GM12892 (cell line): ENCODE measurements at regions not wholly inside any gene's neighbourhood (a gene's known extent, or its start where the extent isn't known, plus 50 kb on each side); places are given as distances from the start of the nearest gene placed in this dataset.

Experiments used
- POLR2A ChIP-seq: IDR thresholded peaks from 2 replicates; pipeline ENCODE4 v1.6.1; 2011; ENCODE audit warnings: low read depth, low read length, control low read depth
- POLR2AphosphoS5 ChIP-seq: IDR thresholded peaks from 2 replicates; pipeline ENCODE4 v1.6.1; 2011; ENCODE audit warnings: low read depth, low read length, control low read depth
- TAF1 ChIP-seq: IDR thresholded peaks from 2 replicates; pipeline ENCODE4 v1.6.1; 2011; ENCODE audit warnings: low read depth, mild to moderate bottlenecking, control low read depth, low read length, borderline replicate concordance

- TF ChIP-seq POLR2A, result no peak
- no peak for TF ChIP-seq POLR2AphosphoS5
- TF ChIP-seq TAF1, result no peak
These were observed 250.3 kb downstream of the TTC32 start for GRCh38 chr2:19651466-19651865.
